ENCODE measurements at regions not wholly inside any gene's neighbourhood (a gene's known extent, or its start where the extent isn't known, plus 50 kb on each side); places are given as distances from the start of the nearest gene placed in this dataset.

DNA sequence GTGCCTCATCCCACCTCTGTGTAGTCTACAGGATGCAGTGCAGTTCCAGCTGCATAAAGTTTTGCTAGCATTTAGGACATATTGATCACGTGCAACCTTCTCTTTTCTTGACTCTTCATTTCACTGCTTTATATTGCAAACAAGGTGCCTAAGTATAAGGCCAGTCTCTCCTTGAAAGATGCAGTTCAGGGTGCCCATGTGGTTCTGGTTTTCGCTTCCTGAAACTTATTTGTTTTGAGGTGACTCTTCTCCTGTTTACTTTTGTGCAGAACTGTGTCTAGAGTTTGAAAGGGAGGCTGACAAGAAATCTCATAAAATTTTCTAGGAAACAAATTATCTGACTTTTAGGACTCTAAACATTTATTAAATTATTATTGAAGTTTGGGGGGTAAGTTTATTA, 189.9 kb downstream of the UBE2E3 start:
- H3K27ac ChIP-seq (ENCODE audit: low read length): no peak overlapping the region
- H3K9me3 ChIP-seq (ENCODE audit: control insufficient read depth in 1 of 2, low read length in 2 of 2): no peaks in the 10 kb centered on the region
- no peak overlapping the region for H3K4me3 ChIP-seq (ENCODE audit: low read depth in 1 of 2, low read length in 2 of 2)
- H3K4me1 ChIP-seq (ENCODE audit: control insufficient read depth in 1 of 2, insufficient read depth in 2 of 2, low read length in 2 of 2): no peaks in the 10 kb centered on the region
- H3K27me3 ChIP-seq (ENCODE audit: low read depth, low read length): no peaks in the 10 kb centered on the region
- no peaks in the 10 kb centered on the region for H3K36me3 ChIP-seq (ENCODE audit: control insufficient read depth in 1 of 2, insufficient read depth in 2 of 2, low read length in 2 of 2)

DNA sequence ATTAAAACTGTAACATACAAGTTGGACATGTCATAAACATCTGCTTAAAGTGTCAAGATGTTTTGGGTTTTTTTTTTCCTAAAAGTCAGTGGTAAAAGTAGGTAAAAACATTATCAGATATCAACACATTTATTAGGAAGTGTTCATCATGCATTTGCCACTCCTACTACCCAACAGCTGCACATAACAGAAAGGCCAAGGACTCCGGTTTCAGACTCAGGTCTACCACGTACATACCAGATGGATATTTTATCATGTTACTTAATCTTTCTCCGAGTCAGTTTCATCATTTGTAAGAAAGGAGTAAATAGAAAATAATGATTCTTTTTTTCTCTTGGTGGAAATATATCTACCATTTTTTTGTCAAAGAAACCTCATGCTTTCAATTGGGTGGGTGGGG, 192.3 kb downstream of the UBE2E3 start:
- no peaks in the 10 kb centered on the region for H3K36me3 ChIP-seq (ENCODE audit: control insufficient read depth in 1 of 2, insufficient read depth in 2 of 2, low read length in 2 of 2)
- no peaks in the 10 kb centered on the region for H3K4me1 ChIP-seq (ENCODE audit: control insufficient read depth in 1 of 2, insufficient read depth in 2 of 2, low read length in 2 of 2)
- no peak overlapping the region for H3K27ac ChIP-seq (ENCODE audit: low read length)

DNA sequence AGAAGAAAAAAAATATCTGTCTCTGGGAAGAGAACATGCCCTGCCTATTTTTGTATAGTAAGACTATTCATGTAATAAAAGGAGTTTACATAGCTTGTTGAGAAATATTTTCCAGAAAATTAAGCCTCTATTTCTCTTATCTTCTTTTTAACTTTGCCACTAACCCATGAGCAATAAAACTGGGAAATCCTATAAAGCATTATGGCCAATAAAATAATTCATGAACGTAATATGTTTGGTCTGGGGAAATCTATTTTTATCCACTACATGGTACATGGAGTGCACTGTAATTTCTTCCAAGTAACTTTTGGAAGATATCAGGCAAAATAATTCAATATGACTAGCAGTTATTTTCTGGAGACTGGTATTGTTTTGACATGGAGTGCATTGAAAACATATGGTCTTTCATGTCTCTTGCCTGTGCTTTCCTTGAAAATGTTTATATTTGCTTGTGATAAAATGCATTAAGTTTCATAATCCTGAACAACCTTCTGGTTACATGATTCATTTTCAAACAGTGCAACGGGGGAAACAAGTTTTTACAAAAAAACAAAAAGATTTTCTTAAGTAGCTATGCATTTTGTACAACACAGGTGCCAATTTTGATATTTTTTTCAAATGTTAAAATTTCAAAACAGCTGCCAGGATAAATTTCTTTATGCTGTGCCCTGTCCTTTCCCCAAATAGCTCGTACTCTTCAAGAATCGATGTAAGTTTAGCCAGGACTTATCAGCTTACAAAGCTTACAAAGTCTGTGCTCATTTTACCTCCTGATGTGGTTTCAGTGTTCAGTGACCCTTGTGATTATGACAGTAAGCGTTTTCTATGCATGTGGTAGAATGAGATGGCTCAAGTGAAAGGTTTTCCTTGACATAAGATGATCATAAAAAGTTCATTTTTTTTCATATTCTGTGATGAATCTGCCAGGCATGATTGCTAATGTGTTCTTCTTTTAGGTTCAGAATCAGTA, 194.5 kb downstream of the UBE2E3 start:
- Histone ChIP-seq H3K36me3 (ENCODE audit: control insufficient read depth in 1 of 2, insufficient read depth in 2 of 2, low read length in 2 of 2) (no peaks in the 10 kb centered on the region), H3K27me3 (ENCODE audit: low read depth, low read length) (no peaks in the 10 kb centered on the region), H3K9me3 (ENCODE audit: control insufficient read depth in 1 of 2, low read length in 2 of 2) (no peaks in the 10 kb centered on the region), H3K4me3 (ENCODE audit: low read depth in 1 of 2, low read length in 2 of 2) (no peak overlapping the region), H3K4me1 (ENCODE audit: control insufficient read depth in 1 of 2, insufficient read depth in 2 of 2, low read length in 2 of 2) (no peaks in the 10 kb centered on the region), H3K27ac (ENCODE audit: low read length) (no peak overlapping the region)

More for the DNA sequence above, 192.3 kb downstream of the UBE2E3 start:
- Histone ChIP-seq H3K9me3 (ENCODE audit: control insufficient read depth in 1 of 2, low read length in 2 of 2) (no peaks in the 10 kb centered on the region), H3K27me3 (ENCODE audit: low read depth, low read length) (no peaks in the 10 kb centered on the region), H3K4me3 (ENCODE audit: low read depth in 1 of 2, low read length in 2 of 2) (no peak overlapping the region)

DNA sequence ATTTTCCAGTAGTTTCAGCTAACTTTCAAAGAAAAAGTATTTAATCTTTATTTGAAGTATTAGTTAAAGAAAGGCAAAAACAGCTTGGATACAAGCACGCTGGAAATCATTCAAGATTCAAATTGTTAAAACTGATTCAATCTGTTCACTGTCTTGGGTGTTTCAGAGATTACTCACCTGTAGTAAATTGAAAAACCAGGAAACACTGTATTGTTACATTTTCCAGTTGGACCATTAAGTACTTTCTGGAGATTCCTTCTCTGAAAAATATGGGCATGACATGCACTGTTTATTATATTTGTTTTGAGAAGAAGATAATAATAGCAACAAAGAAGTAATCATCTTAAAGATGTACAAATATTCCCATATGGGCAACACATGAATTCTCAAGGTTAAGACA, 196.1 kb downstream of the UBE2E3 start:
- Histone ChIP-seq H3K27me3 (ENCODE audit: low read depth, low read length) (no peaks in the 10 kb centered on the region), H3K27ac (ENCODE audit: low read length) (no peak overlapping the region), H3K4me3 (ENCODE audit: low read depth in 1 of 2, low read length in 2 of 2) (no peak overlapping the region), H3K4me1 (ENCODE audit: control insufficient read depth in 1 of 2, insufficient read depth in 2 of 2, low read length in 2 of 2) (no peaks in the 10 kb centered on the region), H3K36me3 (ENCODE audit: control insufficient read depth in 1 of 2, insufficient read depth in 2 of 2, low read length in 2 of 2) (no peaks in the 10 kb centered on the region), H3K9me3 (ENCODE audit: control insufficient read depth in 1 of 2, low read length in 2 of 2) (no peaks in the 10 kb centered on the region)

DNA sequence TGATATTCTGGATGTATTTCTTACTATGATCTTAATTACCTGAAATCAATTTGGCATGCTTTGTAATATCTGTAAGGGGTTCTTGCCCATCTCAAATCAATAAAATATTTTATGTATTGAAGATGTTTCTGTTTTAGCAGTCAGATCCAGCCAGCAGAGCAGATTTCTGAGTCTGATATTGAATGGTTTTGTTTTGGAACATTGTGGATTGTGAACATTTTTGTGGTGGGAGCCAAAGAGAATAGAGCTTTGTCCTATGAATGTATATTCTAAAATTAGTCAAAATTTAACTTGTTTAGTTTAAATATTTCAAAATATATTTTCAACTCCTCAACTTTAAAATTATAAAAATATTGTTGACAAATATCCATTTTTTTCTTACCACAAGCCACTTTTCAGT, 197.0 kb downstream of the UBE2E3 start:
- H3K4me3 ChIP-seq (ENCODE audit: low read depth in 1 of 2, low read length in 2 of 2): no peak overlapping the region
- H3K4me1 ChIP-seq (ENCODE audit: control insufficient read depth in 1 of 2, insufficient read depth in 2 of 2, low read length in 2 of 2): no peaks in the 10 kb centered on the region
- H3K27me3 ChIP-seq (ENCODE audit: low read depth, low read length): no peaks in the 10 kb centered on the region
- no peaks in the 10 kb centered on the region for H3K36me3 ChIP-seq (ENCODE audit: control insufficient read depth in 1 of 2, insufficient read depth in 2 of 2, low read length in 2 of 2)
- no peak overlapping the region for H3K27ac ChIP-seq (ENCODE audit: low read length)
- no peaks in the 10 kb centered on the region for H3K9me3 ChIP-seq (ENCODE audit: control insufficient read depth in 1 of 2, low read length in 2 of 2)

DNA sequence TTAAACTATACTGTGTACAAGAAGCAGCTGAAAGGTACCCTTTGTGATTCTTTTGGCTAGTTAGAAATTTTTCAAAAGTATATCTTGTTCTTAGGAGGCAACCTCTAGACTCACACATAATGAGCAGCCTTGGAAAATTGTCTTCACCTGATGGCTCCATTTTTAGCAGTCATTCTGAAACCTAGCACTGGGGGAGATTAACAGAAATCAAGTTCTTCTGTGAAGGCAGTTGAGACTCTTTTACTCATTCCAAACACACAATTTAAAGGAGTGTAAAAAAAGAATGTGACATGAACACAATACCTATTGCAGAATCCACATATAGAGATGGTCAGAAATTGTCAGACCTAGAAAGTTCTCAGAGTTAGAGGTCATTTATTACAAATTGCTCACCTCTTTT, 197.7 kb downstream of the UBE2E3 start:
- Histone ChIP-seq H3K4me3 (ENCODE audit: low read depth in 1 of 2, low read length in 2 of 2) (no peak overlapping the region), H3K4me1 (ENCODE audit: control insufficient read depth in 1 of 2, insufficient read depth in 2 of 2, low read length in 2 of 2) (no peaks in the 10 kb centered on the region), H3K27ac (ENCODE audit: low read length) (no peak overlapping the region), H3K36me3 (ENCODE audit: control insufficient read depth in 1 of 2, insufficient read depth in 2 of 2, low read length in 2 of 2) (no peaks in the 10 kb centered on the region), H3K27me3 (ENCODE audit: low read depth, low read length) (no peaks in the 10 kb centered on the region), H3K9me3 (ENCODE audit: control insufficient read depth in 1 of 2, low read length in 2 of 2) (no peaks in the 10 kb centered on the region)

DNA sequence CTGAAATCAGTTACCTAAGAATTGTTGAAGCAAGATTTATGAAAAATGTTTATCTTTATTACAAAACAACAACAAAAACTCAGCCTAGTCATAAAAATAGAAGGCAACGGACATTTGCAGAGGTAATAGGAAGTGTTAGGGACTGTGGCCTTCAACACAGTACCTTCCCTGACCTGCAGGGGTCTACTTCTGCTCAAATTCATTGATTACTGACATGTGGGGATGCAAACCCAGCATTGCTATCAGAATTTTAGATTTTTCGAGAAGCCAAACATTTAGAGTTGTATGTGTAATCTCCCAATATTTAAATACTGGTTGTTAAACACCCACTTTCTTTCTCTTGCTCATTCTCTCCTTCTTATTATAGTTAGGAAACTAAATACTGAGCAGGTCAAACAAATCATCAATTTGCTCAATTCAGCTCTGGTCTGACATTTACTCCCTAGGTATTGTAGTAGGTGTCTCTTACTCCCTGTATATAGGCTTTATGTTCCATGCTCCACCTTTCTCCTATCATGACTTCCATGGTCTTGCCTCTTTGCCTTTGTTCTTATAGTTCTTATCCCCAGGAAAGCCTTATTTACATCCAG, 198.5 kb downstream of the UBE2E3 start:
- Histone ChIP-seq H3K4me3 (ENCODE audit: low read depth in 1 of 2, low read length in 2 of 2) (no peak overlapping the region), H3K27ac (ENCODE audit: low read length) (no peak overlapping the region), H3K36me3 (ENCODE audit: control insufficient read depth in 1 of 2, insufficient read depth in 2 of 2, low read length in 2 of 2) (no peaks in the 10 kb centered on the region), H3K27me3 (ENCODE audit: low read depth, low read length) (no peaks in the 10 kb centered on the region), H3K4me1 (ENCODE audit: control insufficient read depth in 1 of 2, insufficient read depth in 2 of 2, low read length in 2 of 2) (no peaks in the 10 kb centered on the region), H3K9me3 (ENCODE audit: control insufficient read depth in 1 of 2, low read length in 2 of 2) (no peaks in the 10 kb centered on the region)

DNA sequence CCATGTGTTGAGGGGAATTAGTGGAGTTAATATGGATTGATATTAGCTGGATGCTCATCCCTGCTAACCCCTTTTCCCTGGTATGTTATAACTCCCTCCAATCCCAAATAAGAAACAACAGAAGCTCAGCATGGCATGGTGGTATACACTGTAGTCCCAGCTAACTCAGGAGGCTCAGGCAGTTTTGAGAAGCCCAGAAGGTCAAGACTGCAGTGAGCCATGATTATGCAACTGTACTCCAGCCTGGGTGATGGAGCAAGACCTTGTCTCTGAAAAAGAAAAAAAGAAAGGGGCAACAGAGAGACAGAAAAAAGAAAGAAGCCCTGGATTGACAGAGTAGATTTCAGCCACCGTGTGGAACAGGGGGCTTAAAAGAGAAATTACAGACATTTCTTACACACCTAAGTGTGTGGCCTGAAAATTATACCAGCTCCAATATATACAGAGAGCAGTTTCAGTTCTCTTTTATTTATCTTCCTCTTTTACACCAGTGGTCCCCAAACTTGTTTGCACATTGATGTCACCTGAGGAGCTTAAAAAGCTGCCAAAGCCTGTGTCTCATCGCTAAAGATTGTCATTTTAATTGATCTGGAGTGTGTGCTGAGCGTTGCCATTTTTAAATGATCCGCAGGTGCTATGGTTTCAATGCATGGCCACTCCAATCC, 203.6 kb downstream of the UBE2E3 start:
- Histone ChIP-seq H3K9me3 (ENCODE audit: control insufficient read depth in 1 of 2, low read length in 2 of 2) (no peaks in the 10 kb centered on the region), H3K4me1 (ENCODE audit: control insufficient read depth in 1 of 2, insufficient read depth in 2 of 2, low read length in 2 of 2) (no peaks in the 10 kb centered on the region), H3K36me3 (ENCODE audit: control insufficient read depth in 1 of 2, insufficient read depth in 2 of 2, low read length in 2 of 2) (no peaks in the 10 kb centered on the region), H3K4me3 (ENCODE audit: low read depth in 1 of 2, low read length in 2 of 2) (no peak overlapping the region), H3K27me3 (ENCODE audit: low read depth, low read length) (no peaks in the 10 kb centered on the region), H3K27ac (ENCODE audit: low read length) (no peak overlapping the region)

DNA sequence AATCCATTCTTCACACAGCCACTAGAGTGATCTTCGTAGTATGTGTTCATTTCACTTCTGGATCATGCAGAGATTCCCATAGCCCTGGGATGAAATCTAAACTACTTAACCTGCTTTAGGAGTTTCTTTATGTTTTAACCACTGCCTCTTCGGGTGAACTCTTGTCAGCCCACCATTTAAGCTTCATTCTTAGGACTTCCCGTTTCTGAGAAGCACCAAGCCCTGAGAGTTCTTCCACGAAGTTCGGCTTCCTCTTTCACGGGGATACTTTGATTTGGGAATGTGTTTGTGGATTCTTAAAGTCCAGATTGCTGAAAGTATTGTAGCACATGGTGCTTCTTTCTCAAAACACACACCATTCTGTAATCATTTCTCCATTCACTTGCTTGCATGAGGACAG, 205.0 kb downstream of the UBE2E3 start:
- Histone ChIP-seq H3K27me3 (ENCODE audit: low read depth, low read length) (no peaks in the 10 kb centered on the region), H3K36me3 (ENCODE audit: control insufficient read depth in 1 of 2, insufficient read depth in 2 of 2, low read length in 2 of 2) (no peaks in the 10 kb centered on the region), H3K4me3 (ENCODE audit: low read depth in 1 of 2, low read length in 2 of 2) (no peak overlapping the region), H3K9me3 (ENCODE audit: control insufficient read depth in 1 of 2, low read length in 2 of 2) (no peaks in the 10 kb centered on the region), H3K27ac (ENCODE audit: low read length) (no peak overlapping the region), H3K4me1 (ENCODE audit: control insufficient read depth in 1 of 2, insufficient read depth in 2 of 2, low read length in 2 of 2) (no peaks in the 10 kb centered on the region)

DNA sequence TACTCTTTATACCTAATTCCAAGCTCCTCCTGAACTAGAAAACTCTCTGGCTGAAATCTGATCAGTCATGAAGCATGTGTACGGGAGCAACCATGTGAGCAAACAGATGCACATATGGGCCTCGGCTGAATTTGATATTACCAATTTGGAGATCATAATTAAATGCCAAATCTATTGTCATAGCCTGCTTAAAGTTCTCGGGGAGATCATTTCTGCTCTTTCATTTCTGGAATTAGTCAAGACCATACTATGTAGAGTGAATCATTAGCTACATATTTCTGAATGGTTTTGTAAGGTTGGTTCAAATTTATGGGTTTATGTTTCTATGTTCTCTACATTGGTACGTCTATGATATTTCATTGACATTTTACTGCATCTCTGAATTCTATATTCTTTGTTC, 205.5 kb downstream of the UBE2E3 start:
- Histone ChIP-seq H3K9me3 (ENCODE audit: control insufficient read depth in 1 of 2, low read length in 2 of 2) (no peaks in the 10 kb centered on the region), H3K4me1 (ENCODE audit: control insufficient read depth in 1 of 2, insufficient read depth in 2 of 2, low read length in 2 of 2) (no peaks in the 10 kb centered on the region), H3K36me3 (ENCODE audit: control insufficient read depth in 1 of 2, insufficient read depth in 2 of 2, low read length in 2 of 2) (no peaks in the 10 kb centered on the region), H3K27ac (ENCODE audit: low read length) (no peak overlapping the region), H3K27me3 (ENCODE audit: low read depth, low read length) (no peaks in the 10 kb centered on the region), H3K4me3 (ENCODE audit: low read depth in 1 of 2, low read length in 2 of 2) (no peak overlapping the region)

DNA sequence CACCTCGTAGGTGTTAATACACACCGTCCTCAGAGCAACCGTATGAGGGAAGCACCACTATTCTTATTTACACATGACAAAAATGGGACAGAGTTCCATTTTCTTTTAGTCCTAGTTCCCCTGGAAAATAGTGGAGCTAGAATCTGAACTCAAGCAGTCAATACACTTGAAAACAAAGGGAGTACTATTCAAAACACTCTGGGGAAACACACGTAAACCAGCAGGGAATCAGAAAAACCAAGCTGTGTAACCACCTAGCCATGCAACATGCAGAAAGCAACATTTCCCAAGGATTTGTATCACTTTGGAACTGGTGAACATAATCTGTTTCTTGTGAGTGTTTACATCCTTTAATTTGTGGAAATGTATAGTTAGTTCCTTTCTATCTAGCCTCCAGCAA, 208.2 kb downstream of the UBE2E3 start:
- Histone ChIP-seq H3K4me1 (ENCODE audit: control insufficient read depth in 1 of 2, insufficient read depth in 2 of 2, low read length in 2 of 2) (no peaks in the 10 kb centered on the region), H3K4me3 (ENCODE audit: low read depth in 1 of 2, low read length in 2 of 2) (no peak overlapping the region), H3K27ac (ENCODE audit: low read length) (no peak overlapping the region), H3K36me3 (ENCODE audit: control insufficient read depth in 1 of 2, insufficient read depth in 2 of 2, low read length in 2 of 2) (no peaks in the 10 kb centered on the region), H3K27me3 (ENCODE audit: low read depth, low read length) (no peaks in the 10 kb centered on the region), H3K9me3 (ENCODE audit: control insufficient read depth in 1 of 2, low read length in 2 of 2) (no peaks in the 10 kb centered on the region)

Data from muscle layer of duodenum (tissue), 2 donors.